ENCODE measurements at regions not wholly inside any gene's neighbourhood (a gene's known extent, or its start where the extent isn't known, plus 50 kb on each side); places are given as distances from the start of the nearest gene placed in this dataset.
"Not testable (repeated sequence)": the region's sequence is repeated elsewhere in the genome, so short reads cannot be mapped to it uniquely, and the experiment has no call there.

- DNase-seq = no peak
Measured at GRCh38 chr17:53316988-53317387, 505.7 kb upstream of the KIF2B start.

DNA sequence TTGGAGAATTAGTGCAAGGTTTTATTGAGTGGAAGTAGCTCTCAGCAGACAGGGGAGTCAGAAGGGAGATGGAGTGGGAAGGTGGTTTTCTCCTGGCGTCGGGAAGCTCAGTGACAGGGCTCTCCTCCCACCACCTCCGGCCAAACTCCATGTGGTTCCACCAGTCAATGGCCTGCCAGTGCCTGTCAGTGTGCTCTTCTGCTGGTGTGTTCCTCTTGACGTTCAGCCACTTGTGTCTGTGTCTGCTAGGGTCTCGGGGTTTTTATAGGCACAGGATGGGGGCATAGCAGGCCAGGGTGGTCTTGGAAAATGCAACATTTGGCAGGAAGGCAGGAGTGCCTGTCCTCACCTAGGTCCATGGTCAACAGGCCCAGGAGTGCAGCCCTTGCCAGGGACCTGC, 506.7 kb upstream of the KIF2B start:
- DNase-seq = no peak

DNA sequence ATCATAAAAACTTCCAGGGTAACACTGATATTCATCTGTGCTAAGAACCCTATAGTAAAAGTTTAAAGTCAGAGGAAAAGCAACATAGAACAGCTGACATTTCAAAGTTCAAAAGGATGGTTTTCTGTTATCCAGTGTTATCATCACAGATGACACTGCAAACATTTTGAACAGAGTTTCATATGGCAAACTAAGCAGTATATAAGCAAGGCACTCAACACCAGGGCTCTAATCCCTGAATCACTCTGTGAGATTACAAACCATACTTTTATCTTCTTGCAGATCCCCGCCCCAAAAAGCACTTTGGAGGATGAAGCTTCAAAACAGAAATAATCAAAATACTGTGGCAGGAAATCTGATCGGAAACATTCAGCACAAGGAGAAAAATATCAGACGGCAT, 508.2 kb upstream of the KIF2B start:
- DNase-seq = no peak

DNA sequence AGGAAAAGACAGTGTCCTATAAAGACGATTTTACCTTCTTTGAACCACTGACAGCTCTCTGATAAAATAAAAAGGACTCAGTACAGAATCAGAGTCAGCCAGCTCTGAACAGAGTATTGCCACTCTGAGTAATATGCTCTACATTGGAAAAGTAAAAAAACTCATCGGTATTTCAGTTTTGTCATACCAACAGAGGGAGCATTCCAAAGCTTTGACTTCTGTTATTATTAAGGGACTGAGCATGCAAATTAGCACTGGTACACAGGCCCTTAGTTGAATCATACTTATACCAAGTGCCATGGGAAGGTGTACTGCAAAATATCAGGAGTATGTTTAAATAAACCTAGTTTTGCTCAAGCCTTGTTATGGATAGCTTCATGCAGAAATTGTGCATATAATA, 509.0 kb upstream of the KIF2B start:
- no peak for DNase-seq

- DNase-seq = no peak
Measured at GRCh38 chr17:53278466-53278865, 544.3 kb upstream of the KIF2B start.

DNA sequence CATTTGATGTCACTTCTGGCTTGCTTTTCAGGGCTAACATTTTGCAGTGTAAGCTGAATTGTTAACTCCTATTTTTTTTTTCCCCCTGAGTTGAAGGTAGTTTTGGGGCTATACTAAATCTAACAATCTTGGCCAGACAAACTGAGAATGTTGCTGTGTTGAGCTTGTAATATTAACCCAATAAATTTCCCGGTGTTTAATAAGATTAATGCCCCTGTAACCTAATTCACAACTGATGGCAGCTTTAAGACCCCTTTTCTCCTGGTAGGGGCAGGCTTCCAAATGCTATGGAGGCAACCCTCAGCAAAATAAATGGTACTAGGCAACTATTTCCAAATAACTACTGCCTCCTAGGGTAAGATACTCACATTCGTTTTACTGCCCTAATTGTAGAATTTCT, 549.6 kb upstream of the KIF2B start:
- no peak for DNase-seq

DNA sequence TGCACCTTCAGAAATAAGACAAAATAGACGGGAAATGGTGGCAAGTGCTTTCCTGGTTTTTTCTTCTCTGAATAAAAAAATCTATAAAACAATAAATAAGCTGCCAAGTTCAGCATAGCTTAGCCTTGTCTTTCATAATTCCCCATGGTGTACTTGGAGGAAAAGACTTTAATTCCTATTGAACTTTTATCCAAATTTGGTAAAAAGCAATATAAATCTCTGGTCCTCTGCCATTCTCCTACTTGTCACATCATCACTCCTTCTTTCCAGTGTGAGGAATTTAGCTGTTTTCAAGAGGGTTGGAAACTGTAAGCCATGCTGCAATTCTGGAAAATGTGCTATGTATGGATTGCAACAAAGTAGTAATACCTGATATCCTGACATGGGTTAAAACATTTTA, 551.8 kb upstream of the KIF2B start:
- no peak for DNase-seq

DNA sequence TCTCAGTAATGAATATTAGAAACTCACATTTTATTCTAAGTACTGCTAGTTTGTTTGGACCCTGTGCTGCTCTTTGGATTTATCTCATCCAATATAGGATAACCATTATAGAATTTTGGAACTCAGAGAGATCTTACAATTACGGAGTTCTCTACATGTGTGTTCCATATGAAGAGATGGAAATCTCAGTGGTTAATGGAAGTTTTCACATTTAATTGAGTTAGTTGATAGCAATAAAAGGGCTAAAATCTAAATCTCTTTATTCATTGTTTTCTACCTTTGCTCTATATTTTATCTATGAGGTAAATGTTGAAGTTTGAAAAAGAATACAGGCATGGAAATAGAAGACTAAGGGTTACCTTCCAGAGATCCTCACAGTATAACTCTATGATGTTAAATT, 558.0 kb upstream of the KIF2B start:
- DNase-seq = no peak

DNA sequence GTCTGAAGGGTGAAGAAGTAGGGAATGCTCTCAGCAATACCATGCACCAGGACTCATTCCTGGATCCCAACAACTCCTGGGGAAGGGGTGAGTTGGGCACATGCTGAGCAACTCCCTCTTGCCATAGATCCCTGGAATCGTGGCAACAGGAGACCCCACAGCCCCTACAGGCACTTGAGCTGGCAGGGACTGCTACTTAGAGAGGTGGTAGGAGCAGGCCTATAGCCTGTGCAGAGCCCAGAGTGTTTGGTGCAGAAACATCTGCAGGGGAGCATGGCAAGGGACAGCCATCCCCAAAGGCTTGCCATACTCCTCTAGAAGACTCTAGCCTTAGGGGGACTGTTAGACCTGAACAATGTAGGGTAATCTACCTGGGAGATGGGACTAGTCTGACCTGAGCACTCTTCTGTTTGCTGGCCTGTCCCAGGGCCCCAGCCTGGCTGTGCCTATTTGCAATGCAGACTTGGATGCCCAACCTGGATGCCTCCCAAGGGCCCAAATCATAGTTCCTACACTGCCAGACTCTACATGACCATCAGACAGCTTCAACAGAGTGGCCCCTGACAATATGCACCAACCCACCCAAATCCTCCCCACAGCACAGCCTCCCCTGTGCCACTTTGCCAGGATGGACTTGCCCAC, 568.6 kb upstream of the KIF2B start:
- DNase-seq = no peak

- DNase-seq = no peak
Measured at GRCh38 chr17:53249036-53249435, 573.7 kb upstream of the KIF2B start.

GRCh38 chr17:53234138-53234537, 588.6 kb upstream of the KIF2B start:
- DNase-seq = no peak

- no peak for DNase-seq
Measured at GRCh38 chr17:53227514-53227913, 595.2 kb upstream of the KIF2B start.

DNA sequence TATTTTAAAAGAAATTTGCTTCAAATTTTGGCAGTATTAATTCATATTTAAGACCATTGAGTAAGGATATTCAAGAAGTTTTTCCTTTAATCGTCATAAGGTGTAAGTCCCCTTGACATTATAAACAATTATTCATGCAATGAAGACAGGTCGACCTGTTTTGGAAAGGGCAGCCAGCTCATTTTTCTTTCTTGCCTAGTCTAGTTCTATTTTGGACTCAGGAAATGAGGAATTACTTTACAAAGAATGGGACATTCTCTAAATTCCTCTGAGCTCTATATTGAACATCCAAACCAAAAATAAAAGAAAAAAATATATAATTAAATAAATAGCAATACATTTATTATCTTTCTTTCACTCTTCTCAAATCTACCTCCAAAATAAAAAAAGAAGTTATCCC, 595.6 kb upstream of the KIF2B start:
- no peak for DNase-seq

- DNase-seq = no peak
Measured at GRCh38 chr17:53219821-53220220, 602.9 kb upstream of the KIF2B start.

DNA sequence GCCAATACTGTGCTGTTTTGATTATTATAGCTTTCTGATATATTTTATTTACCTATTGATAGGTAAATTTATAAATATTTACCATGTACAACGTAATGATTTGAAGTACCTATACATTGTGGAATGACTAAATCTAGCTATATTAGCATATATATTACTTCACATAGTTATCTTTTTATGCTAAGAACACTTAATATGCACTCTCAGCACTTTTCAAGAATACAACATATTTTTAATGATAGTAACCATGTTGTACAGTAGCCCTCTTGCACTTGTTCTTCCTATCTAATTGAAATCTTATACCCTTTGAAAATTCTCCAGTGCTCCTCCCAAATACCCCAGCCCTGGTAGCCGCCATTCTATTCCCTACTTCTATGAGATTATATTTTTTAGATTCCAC, 604.0 kb upstream of the KIF2B start:
- DNase-seq = no peak

DNA sequence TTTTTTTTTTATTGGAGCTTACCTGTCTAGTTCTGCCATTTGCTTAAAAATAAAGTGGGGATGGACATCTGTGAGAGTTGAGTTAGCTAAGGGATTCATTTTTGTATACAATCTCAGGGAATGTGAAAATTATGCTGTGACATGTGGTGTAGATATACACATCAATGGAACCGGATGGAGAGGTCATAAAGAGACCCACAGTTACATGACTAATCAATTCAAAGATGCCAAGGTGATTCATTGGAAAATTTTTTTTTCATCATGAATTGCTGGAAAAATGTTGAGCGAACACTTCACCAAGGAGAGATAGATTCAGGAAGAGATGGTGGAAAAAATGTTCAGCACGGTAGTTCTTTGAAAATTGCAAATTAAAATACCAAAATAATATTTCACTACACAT, 605.4 kb upstream of the KIF2B start:
- DNase-seq = no peak

- not testable (repeated sequence) for DNase-seq
Measured at GRCh38 chr17:53208935-53209334, 613.8 kb upstream of the KIF2B start.

DNA sequence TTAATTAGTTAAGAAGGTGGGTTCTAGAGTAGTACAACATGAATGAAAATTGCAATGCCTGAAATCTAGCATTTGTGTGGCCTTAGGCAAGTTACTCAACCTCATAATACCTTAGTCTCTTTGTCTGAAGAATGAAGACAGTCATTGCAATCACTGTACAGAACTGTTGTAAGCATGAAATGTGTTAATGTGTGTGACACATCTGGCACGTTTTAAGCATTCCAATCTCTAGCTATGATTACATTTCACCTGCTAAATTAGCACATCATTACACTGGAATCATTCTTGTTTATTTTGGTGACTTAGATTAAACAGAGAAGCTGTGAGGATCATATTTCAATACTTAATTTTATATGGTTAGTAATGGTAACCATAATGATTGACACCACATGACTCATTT, 629.7 kb upstream of the KIF2B start:
- DNase-seq = no peak

DNA sequence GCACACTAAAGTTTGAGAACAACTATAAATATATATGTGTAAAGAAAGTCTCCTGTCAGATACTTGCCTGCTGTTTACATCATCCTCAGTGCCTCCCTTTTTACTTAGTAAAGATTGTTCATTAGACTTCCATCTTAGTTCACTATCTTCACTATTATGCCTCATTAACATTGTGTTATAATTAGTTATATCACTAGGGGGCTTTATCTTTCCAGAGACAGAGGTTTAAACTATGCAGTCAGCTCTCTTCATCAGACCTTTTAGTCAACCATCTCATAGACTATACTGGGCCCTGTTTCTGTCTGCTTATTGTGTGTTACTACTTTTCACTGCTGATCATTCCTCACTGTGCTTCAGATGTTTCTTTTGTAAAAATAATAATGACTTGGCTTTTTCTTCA, 630.8 kb upstream of the KIF2B start:
- peak; percentile 3 for DNase-seq

DNA sequence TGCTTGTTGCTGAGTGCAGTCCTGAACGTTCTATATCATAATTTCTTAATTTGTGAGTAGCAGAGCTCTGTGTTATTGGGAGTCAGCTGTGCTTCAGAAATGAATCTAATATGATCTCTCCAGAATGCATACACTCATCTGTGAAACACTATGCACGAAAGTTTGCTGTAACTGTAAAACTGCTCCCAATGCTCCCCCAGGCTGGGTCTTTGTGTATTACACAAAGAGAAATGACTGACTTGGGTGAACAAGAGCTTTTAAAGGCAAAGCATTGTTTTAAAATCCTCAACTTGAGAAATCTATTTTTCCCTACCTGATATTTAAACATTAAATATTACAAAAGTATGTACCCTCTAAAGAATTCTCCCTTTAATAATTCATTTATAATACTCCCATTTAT, 636.7 kb upstream of the KIF2B start:
- no peak for DNase-seq

GRCh38 chr17:53176629-53177028, 646.1 kb upstream of the KIF2B start:
- DNase-seq = no peak

DNA sequence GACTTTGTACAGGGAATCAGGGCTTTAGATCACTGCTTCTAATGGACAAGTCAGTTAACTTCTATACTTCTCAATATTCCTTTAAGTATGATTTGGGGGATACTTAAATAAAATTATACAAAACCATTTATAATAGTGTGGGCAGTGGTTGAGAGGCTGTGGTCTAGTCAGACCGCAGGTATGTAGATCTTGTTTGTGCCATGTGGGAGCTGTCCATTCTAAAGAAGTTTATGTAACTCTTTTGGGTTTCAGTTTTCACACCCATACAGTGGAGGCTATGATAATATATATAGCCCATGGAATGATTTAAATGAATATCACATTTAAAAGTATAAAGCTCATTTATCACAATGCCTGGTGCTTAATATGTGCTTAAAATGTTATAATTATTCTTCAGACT, 654.3 kb upstream of the KIF2B start:
- no peak for DNase-seq

GRCh38 chr17:53166731-53167130, 656.0 kb upstream of the KIF2B start:
- DNase-seq = no peak

DNA sequence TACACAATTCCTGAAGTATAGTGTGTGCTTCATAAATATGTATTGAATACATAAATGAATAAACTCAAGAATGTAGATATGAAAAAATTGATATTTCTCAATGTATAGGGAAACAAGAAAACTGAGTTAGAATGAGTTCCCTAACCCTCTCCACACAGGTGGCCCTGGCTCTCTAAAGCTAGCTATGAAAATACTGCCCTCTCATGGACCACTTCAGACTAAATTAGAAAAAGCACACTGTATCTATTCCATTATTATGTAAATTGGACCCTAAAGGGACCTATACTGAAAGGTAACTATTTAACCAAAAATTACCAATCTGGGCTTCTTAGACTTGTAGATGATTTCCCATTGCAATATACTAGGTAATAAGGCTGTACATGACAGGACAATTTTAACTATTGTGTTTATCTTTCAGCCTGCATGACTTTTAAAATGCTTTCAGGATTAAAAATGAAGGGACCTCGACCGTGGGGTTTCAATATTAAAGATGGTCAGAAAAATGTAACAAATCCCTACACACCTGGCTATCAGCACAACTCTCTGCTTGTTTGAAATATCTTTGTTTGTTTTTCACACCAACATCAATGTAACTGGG, 672.5 kb upstream of the KIF2B start:
- no peak for DNase-seq

DNA sequence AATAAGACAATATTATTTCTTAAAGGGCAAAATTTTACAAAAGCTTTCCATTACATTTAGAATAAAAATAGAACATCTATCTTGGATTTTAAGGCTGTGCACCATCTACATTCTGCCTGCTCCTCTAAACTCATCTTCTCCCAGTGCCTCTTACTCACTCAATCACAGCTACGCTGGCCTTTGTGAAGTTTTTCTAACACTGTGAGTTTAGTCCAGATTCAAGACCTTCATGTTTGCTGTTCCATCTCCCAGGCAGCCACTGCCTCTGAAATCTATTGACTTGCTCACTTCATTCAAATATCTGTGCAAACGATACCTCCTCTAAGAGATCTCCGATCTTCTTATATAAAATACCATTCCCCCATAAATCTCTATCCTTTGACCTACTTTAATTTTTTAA, 673.4 kb upstream of the KIF2B start:
- no peak for DNase-seq
